HepG2 (cell line): ENCODE measurements at regions not wholly inside any gene's neighbourhood (a gene's known extent, or its start where the extent isn't known, plus 50 kb on each side); places are given as distances from the start of the nearest gene placed in this dataset.

ENCODE experiments used
- ATAC-seq: fragments of 200-7000 bp; cut with Tn5 transposase; 3 replicates; pipeline ENCODE4 v1.9.1; 2020; ENCODE audit warnings: mild to moderate bottlenecking, moderate library complexity
- BruUV-seq: library from RNA; stranded (reverse); fragments of 400-500 nt; replicated peaks from 2 replicates; lab custom pipeline; 2021; lab: Mats Ljungman, UMichigan
- CTCF ChIA-PET: fragments of 300-600 bp; formaldehyde crosslinking; extraction: SDS; loops from one replicate; lab custom pipeline; 2021; ENCODE audit warnings: low total read pairs, inconsistent platforms, low intra/inter-chr PET ratio; lab: Yijun Ruan, JAX
- POLR2A ChIA-PET: fragments of 350-600 bp; sonication (Branson Sonifier 250); formaldehyde crosslinking; loops from one replicate; lab custom pipeline; 2020; ENCODE audit warnings: antibody characterized with exemption, inconsistent platforms; lab: Yijun Ruan, JAX
- DNase-seq: peaks from one replicate; pipeline ENCODE4 v3.0.0-alpha.2; 2015; ENCODE audit warnings: low spot score
- FAIRE-seq: peaks from 3 replicates; lab custom pipeline; 2011; peaks lifted over from hg19 to GRCh38; lab: Jason Lieb, UNC
- H2AFZ ChIP-seq: one replicate; pipeline ENCODE4 v1.6.1; 2011; ENCODE audit warnings: low read length, inconsistent platforms
- H3K27ac ChIP-seq: fragments of 300-600 bp; 3 replicates; pipeline ENCODE4 v1.8.0; 2011; ENCODE audit warnings: mixed run types, mild to moderate bottlenecking, mixed read lengths, low read length, inconsistent platforms; ENCODE audit not compliant: insufficient read depth; ENCODE audit errors: extremely low read length
- H3K27me3 ChIP-seq, 2 experiments: fragments of 200-600 bp in 1 of 2; 2 replicates in 1 of 2; 3 replicates in 1 of 2; pipeline versions ENCODE4 v1.6.0 to v1.8.0; 2011; ENCODE audit warnings: low read length in 2 of 2, mild to moderate bottlenecking in 2 of 2, moderate library complexity in 2 of 2, inconsistent platforms in 1 of 2; ENCODE audit not compliant: insufficient read depth in 2 of 2, control insufficient read depth in 1 of 2
- H3K36me3 ChIP-seq, 2 experiments: fragments of 200-600 bp in 1 of 2; replicated peaks in 1 of 2; 2 replicates in 1 of 2; 3 replicates in 1 of 2; pipeline versions ENCODE4 v1.5.1 to v1.8.0; 2011; ENCODE audit warnings: low read length in 2 of 2, inconsistent platforms in 1 of 2; ENCODE audit not compliant: insufficient read depth in 2 of 2, control insufficient read depth in 1 of 2
- H3K4me1 ChIP-seq: 2 replicates; pipeline ENCODE4 v1.5.1; 2012; ENCODE audit warnings: low read length, inconsistent platforms; ENCODE audit not compliant: insufficient read depth
- H3K4me2 ChIP-seq: 2 replicates; pipeline ENCODE4 v1.6.0; 2011; ENCODE audit warnings: low read depth, low read length, inconsistent platforms
- H3K4me3 ChIP-seq, 3 experiments: fragments of 200-600 bp in 1 of 3; sonication (generic), shearing (Covaris generic) in 1 of 3; replicated peaks in 1 of 3; 2 replicates each; pipeline ENCODE4 v1.5.1; 2011 to 2016; ENCODE audit warnings: low read length in 3 of 3, inconsistent platforms in 2 of 3, low read depth in 2 of 3, mild to moderate bottlenecking in 2 of 3, control low read depth in 1 of 3, mixed read lengths in 1 of 3; ENCODE audit not compliant: insufficient read depth in 1 of 3
- H3K79me2 ChIP-seq: one replicate; pipeline ENCODE4 v1.6.1; 2011; ENCODE audit warnings: low read length, inconsistent platforms; ENCODE audit not compliant: insufficient read depth
- H3K9ac ChIP-seq: 2 replicates; pipeline ENCODE4 v1.6.0; 2011; ENCODE audit warnings: mild to moderate bottlenecking, low read depth, low read length, inconsistent platforms; ENCODE audit not compliant: insufficient read depth
- H3K9me3 ChIP-seq: 2 replicates; pipeline ENCODE4 v1.5.1; 2012; ENCODE audit warnings: mild to moderate bottlenecking, low read length
- H4K20me1 ChIP-seq: 2 replicates; pipeline ENCODE4 v1.6.0; 2011; ENCODE audit warnings: inconsistent platforms, mild to moderate bottlenecking, low read length, moderate library complexity; ENCODE audit not compliant: insufficient read depth
- E2F1 ChIP-seq: sonication (generic); formaldehyde crosslinking; IDR thresholded peaks from 2 replicates; pipeline ENCODE4 v1.5.0; 2020; ENCODE audit warnings: missing genetic modification reagents
- EHMT2 ChIP-seq: fragments of 200-600 bp; sonication (generic); IDR thresholded peaks from 2 replicates; pipeline ENCODE4 v1.7.0; 2017; ENCODE audit warnings: antibody characterized with exemption, low read depth, low read length, borderline replicate concordance
- GATA4 ChIP-seq: sonication (generic); IDR thresholded peaks from 2 replicates; pipeline ENCODE4 v1.6.1; 2016; ENCODE audit warnings: antibody characterized with exemption, low read depth, borderline replicate concordance
- GLMP ChIP-seq: sonication (generic); formaldehyde crosslinking; IDR thresholded peaks from 2 replicates; pipeline ENCODE4 v1.9.0; 2021; ENCODE audit warnings: missing genetic modification reagents, mild to moderate bottlenecking, borderline replicate concordance
- GZF1 ChIP-seq: sonication (generic); formaldehyde crosslinking; IDR thresholded peaks from 2 replicates; pipeline ENCODE4 v1.5.1; 2020; ENCODE audit warnings: mild to moderate bottlenecking, missing genetic modification reagents
- MNT ChIP-seq: fragments of 450-650 bp; IDR thresholded peaks from 2 replicates; pipeline ENCODE4 v1.6.1; 2016
- RARG ChIP-seq: sonication (generic); formaldehyde crosslinking; IDR thresholded peaks from 2 replicates; pipeline ENCODE4 v1.4.0; 2020; ENCODE audit warnings: low read depth, mild to moderate bottlenecking, missing genetic modification reagents
- SMYD3 ChIP-seq: sonication (generic); formaldehyde crosslinking; IDR thresholded peaks from 2 replicates; pipeline ENCODE4 v1.8.1; 2023; ENCODE audit warnings: mild to moderate bottlenecking, missing genetic modification reagents
- SOX6 ChIP-seq, 2 experiments: fragments of 450-650 bp in 1 of 2; sonication (generic) in 1 of 2; formaldehyde crosslinking in 1 of 2; IDR thresholded peaks; 2 replicates each; pipeline versions ENCODE4 v1.4.0 to v1.6.1; 2017 to 2020; ENCODE audit warnings: antibody characterized with exemption in 1 of 2, mild to moderate bottlenecking in 1 of 2, missing genetic modification reagents in 1 of 2
- SRF ChIP-seq: IDR thresholded peaks from 2 replicates; pipeline ENCODE4 v1.6.1; 2011; ENCODE audit warnings: mild to moderate bottlenecking, low read depth, low read length, moderate library complexity
- ZKSCAN8 ChIP-seq: IDR thresholded peaks from 2 replicates; pipeline ENCODE4 v1.6.1; 2016; ENCODE audit warnings: borderline replicate concordance, missing genetic modification reagents, missing compliant biosample characterization
- ZNF17 ChIP-seq: sonication (generic); formaldehyde crosslinking; IDR thresholded peaks from 2 replicates; pipeline ENCODE4 v1.5.0; 2020; ENCODE audit warnings: mild to moderate bottlenecking, missing genetic modification reagents
- ZNF20 ChIP-seq: sonication (generic); formaldehyde crosslinking; IDR thresholded peaks from 2 replicates; pipeline ENCODE4 v1.4.0; 2020; ENCODE audit warnings: mild to moderate bottlenecking, moderate library complexity, missing genetic modification reagents
- ZNF747 ChIP-seq: sonication (generic); formaldehyde crosslinking; IDR thresholded peaks from 2 replicates; pipeline ENCODE4 v1.8.1; 2023; ENCODE audit warnings: missing genetic modification reagents, mild to moderate bottlenecking, borderline replicate concordance
- ZNF878 ChIP-seq: sonication (generic); formaldehyde crosslinking; IDR thresholded peaks from 2 replicates; pipeline ENCODE4 v1.8.1; 2023; ENCODE audit warnings: mild to moderate bottlenecking, missing genetic modification reagents, moderate library complexity
- ZSCAN22 ChIP-seq: sonication (generic); formaldehyde crosslinking; IDR thresholded peaks from 2 replicates; pipeline ENCODE4 v1.4.0; 2020; ENCODE audit warnings: mild to moderate bottlenecking, missing genetic modification reagents
- WGBS: methylation state at CpG from one replicate; pipeline ENCODE4 v1.1.6; 2017; ENCODE audit warnings: low lambda C conversion rate; 5-methylcytosine and 5-hydroxymethylcytosine counted together
- in situ Hi-C: cut with HindIII; loops from 2 replicates; pipeline ENCODE4 v1.10.0; 2017; ENCODE audit warnings: low pct_unique_long_range_greater_than_20kb; ENCODE audit not compliant: extremely low pct_ligation_motif_present
- intact Hi-C: fragments of 100-400 bp; cut with micrococcal nuclease; formaldehyde crosslinking; loops from one replicate; pipeline ENCODE4 v1.10.0; 2022; ENCODE audit not compliant: unreplicated experiment
- TF ChIP-seq, protein P1 (sequence below): sonication (generic); formaldehyde crosslinking; conservative IDR thresholded peaks from 2 replicates; pipeline ENCODE4 v1.5.0; 2020; ENCODE audit warnings: missing genetic modification reagents

- TF ChIP-seq ZNF747 (CRISPR knock-in tag), result no peak
Observed at GRCh38 chr12:115412831-115413230, 728.9 kb upstream of the TBX3 start (continued).

DNA sequence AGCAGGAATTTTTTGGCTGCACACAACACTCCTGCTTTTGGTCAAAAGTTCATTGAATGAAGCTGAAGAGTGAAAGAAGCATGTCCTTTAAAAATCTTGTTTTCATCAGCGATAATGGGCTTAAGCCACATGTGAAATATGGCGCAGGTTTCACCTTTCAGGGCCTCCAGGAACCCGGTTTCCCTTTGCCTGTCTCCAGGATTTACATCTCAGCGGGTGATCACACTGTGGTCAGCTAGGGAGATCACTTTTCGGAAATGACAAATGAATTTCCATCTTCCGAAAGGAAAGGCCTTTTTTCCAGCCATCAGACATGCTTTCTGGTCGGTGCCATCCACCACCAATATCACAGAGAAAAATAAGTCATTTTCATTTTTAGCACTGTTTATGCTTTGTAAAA lies 727.1 kb upstream of the TBX3 start:
- Histone ChIP-seq H3K27ac (no peak overlapping the region), H3K36me3 (no peaks in the 10 kb centered on the region), H2AFZ (no peak overlapping the region), H3K9ac (no peak overlapping the region), H3K9me3 (no peaks in the 10 kb centered on the region), H3K4me3 (no peak overlapping the region), H3K27me3 (no peaks in the 10 kb centered on the region), H3K4me2 (no peak overlapping the region), H3K4me1 (no peaks in the 10 kb centered on the region), H3K79me2 (no peaks in the 10 kb centered on the region), H4K20me1 (no peaks in the 10 kb centered on the region)
- DNase-seq (no peak), ATAC-seq (no peak), FAIRE-seq (no peak)
- POLR2A ChIA-PET, result interaction anchor here (1.3 kb wide), 1 partner anchor 12 kb away, joined by 3 read pairs; no protein-coding TSS in a partner anchor
- BruUV-seq, result no TSS peak
- intact Hi-C loops (no loop called here), in situ Hi-C loops (no loop called here)
- CTCF ChIA-PET, result no interaction called here
- 96% methylated on average over 7 of the region's 7 CpGs for WGBS
- no peak for TF ChIP-seq SRF
- TF ChIP-seq ZNF878, result no peak
- TF ChIP-seq EHMT2, result no peak
- no peak for TF ChIP-seq ZSCAN22 (CRISPR knock-in tag)
- no peak for TF ChIP-seq GLMP (CRISPR knock-in tag)
- no peak for TF ChIP-seq GZF1 (CRISPR knock-in tag)
- no peak for TF ChIP-seq SMYD3 (CRISPR knock-in tag)
- TF ChIP-seq, protein P1, sequence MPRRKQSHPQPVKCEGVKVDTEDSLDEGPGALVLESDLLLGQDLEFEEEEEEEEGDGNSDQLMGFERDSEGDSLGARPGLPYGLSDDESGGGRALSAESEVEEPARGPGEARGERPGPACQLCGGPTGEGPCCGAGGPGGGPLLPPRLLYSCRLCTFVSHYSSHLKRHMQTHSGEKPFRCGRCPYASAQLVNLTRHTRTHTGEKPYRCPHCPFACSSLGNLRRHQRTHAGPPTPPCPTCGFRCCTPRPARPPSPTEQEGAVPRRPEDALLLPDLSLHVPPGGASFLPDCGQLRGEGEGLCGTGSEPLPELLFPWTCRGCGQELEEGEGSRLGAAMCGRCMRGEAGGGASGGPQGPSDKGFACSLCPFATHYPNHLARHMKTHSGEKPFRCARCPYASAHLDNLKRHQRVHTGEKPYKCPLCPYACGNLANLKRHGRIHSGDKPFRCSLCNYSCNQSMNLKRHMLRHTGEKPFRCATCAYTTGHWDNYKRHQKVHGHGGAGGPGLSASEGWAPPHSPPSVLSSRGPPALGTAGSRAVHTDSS (CRISPR knock-in tag), result no peak
- TF ChIP-seq GATA4, result no peak
- no peak for TF ChIP-seq ZNF20 (CRISPR knock-in tag)
- TF ChIP-seq SOX6 (IDR thresholded peaks at IDR 0.05), result no peak
- TF ChIP-seq SOX6 (CRISPR knock-in tag; IDR thresholded peaks at IDR 0.05), result no peak
- no peak for TF ChIP-seq RARG (CRISPR knock-in tag)
- no peak for TF ChIP-seq ZNF17 (CRISPR knock-in tag)
- no peak for TF ChIP-seq E2F1
- TF ChIP-seq MNT, result no peak
- no peak for TF ChIP-seq ZKSCAN8 (CRISPR knock-in tag)
